HG03439 (cell line): ENCODE measurements at regions not wholly inside any gene's neighbourhood (a gene's known extent, or its start where the extent isn't known, plus 50 kb on each side); places are given as distances from the start of the nearest gene placed in this dataset.

Experiments used
- ATAC-seq: cut with Tn5 transposase; IDR thresholded peaks from one replicate; pipeline ENCODE4 v1.9.1; 2021; ENCODE audit warnings: mild to moderate bottlenecking, moderate library complexity; ENCODE audit not compliant: unreplicated experiment

DNA sequence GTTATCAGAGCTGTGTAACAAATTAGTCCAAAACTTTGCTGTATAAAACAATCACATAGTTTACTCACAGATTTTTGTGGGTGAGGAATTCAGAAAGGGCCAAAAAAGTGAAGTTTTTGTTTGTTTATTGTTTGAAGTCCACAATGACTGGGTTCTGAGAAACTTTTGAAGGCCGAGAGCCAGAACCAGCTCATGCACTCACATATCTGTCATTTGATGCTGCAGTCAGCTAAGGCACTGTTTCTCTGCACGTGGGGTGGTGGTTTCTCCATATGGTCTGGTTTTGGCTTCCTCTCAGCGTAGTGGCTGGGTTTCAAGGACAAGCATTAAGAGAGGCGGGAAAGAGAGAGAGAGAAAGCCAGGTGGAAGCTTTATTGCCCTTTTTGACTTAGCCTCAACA lies 131.8 kb downstream of the TWIST2 start:
- ATAC-seq: no peak

- no peak for ATAC-seq
Measured at GRCh38 chr2:238985041-238985729, 137.3 kb downstream of the TWIST2 start.

GRCh38 chr2:238985931-238986446 lies 138.1 kb downstream of the TWIST2 start:
- no peak for ATAC-seq

GRCh38 chr2:238986491-238987351 lies 138.8 kb downstream of the TWIST2 start:
- ATAC-seq: no peak

- ATAC-seq: no peak
Measured at GRCh38 chr2:238987352-238987981, 139.6 kb downstream of the TWIST2 start.

DNA sequence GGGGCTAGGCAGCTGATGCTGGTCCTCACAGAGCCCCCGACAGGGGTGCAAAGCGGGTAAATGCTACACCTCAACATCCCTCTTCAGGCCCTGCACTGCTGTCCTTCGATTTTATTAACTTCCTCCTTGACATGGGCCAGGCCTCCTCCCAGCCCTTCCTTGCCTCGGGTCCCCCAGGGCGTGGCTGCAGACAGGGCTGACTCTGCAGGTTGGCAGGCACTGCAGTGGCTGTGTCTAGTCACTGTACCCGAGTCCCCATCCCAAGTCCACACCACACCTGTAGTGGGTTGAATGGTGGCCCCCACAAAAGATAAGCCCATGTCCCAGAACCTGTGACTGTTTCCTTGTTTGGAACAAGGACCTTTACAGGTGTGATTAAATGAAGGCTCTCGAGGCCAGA lies 140.2 kb downstream of the TWIST2 start:
- ATAC-seq: no peak

DNA sequence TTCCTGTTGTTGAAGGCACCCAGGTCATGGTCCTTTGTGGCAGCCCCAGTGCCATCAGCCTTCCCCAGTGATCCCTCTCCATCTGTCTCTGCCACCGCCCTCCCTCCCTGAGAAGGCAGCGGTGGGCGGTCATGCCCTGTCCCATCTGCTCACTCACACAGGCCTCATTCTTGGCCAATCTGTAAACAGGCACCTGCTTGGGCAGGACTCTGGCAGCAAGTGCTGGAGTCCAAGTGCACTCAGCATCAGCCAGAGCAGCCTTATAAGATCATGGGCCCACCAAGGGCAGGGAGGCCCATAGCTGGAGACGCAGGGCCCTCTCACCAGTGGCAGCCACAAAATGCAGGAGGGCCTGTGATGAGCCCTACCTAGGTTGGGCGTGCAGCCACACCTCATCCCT lies 140.9 kb downstream of the TWIST2 start:
- ATAC-seq: no peak

- ATAC-seq: no peak
Measured at GRCh38 chr2:238989484-238989883, 141.6 kb downstream of the TWIST2 start.

GRCh38 chr2:238994432-238994831 lies 146.5 kb downstream of the TWIST2 start:
- no peak for ATAC-seq

- ATAC-seq: no peak
Measured at GRCh38 chr2:238994876-238995275, 147.0 kb downstream of the TWIST2 start.

GRCh38 chr2:238995634-238996033 lies 147.7 kb downstream of the TWIST2 start:
- no peak for ATAC-seq

GRCh38 chr2:238996331-238997136 lies 148.6 kb downstream of the TWIST2 start:
- ATAC-seq: no peak

DNA sequence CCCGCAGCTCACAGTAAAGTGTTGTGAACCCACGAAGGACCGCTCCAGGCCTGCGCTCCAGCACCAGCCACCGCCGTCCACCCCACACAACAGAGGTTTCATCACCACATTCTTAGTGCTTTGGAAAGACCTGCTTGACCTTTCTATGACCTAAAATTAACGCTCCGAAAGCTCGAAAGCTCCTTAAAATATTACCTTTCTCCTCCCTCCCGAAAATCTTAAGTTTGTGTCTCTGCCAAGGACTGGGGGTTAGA lies 149.2 kb downstream of the TWIST2 start:
- no peak for ATAC-seq

DNA sequence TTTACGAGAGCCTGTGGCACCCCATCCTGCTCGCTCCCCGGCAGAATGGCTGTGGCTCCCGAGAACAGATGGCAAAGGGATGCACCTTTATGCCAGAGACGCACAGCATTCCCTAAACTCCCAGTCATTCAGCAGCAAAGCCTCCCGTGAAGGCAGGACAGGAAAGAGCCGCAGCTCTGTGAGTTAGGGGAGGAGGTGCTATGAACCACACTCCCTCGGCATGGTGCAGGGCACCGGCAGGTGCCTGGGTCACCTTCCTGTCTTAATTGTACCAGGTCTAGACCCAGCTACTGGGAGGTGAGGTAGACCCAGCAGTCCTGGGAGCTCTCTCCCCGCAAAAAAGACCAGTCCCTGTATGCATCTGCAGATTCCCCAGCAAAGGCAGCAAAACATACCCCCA lies 149.8 kb downstream of the TWIST2 start:
- no peak for ATAC-seq
